ENCODE measurements at regions not wholly inside any gene's neighbourhood (a gene's known extent, or its start where the extent isn't known, plus 50 kb on each side); places are given as distances from the start of the nearest gene placed in this dataset.
"Not testable (repeated sequence)": the region's sequence is repeated elsewhere in the genome, so short reads cannot be mapped to it uniquely, and the experiment has no call there.

- Histone ChIP-seq H3K36me3 (ENCODE audit: control insufficient read depth, insufficient read depth, low read length) (no peaks in the 10 kb centered on the region), H3K4me1 (ENCODE audit: control insufficient read depth, insufficient read depth, low read length) (no peaks in the 10 kb centered on the region), H3K4me3 (ENCODE audit: low read depth, low read length) (no peak overlapping the region), H3K27ac (ENCODE audit: low read depth, low read length) (no peak overlapping the region), H3K9me3 (ENCODE audit: control insufficient read depth, insufficient read depth, low read depth, low read length) (no peaks in the 10 kb centered on the region), H3K27me3 (ENCODE audit: control insufficient read depth, insufficient read depth, low read length) (no peaks in the 10 kb centered on the region), H3K9ac (ENCODE audit: low read length) (no peak overlapping the region)
Measured at GRCh38 chr6:51099201-51099600, 280.5 kb downstream of the TFAP2B start.

GRCh38 chr6:51105357-51105756, 286.7 kb downstream of the TFAP2B start:
- no peak overlapping the region for H3K9ac ChIP-seq (ENCODE audit: low read length)
- H3K9me3 ChIP-seq (ENCODE audit: control insufficient read depth, insufficient read depth, low read depth, low read length): no peaks in the 10 kb centered on the region
- no peak overlapping the region for H3K4me3 ChIP-seq (ENCODE audit: low read depth, low read length)
- H3K36me3 ChIP-seq (ENCODE audit: control insufficient read depth, insufficient read depth, low read length): no peaks in the 10 kb centered on the region
- H3K27ac ChIP-seq (ENCODE audit: low read depth, low read length): no peak overlapping the region
- H3K27me3 ChIP-seq (ENCODE audit: control insufficient read depth, insufficient read depth, low read length): no peaks in the 10 kb centered on the region
- H3K4me1 ChIP-seq (ENCODE audit: control insufficient read depth, insufficient read depth, low read length): no peaks in the 10 kb centered on the region

- no peaks in the 10 kb centered on the region for H3K27me3 ChIP-seq (ENCODE audit: control insufficient read depth, insufficient read depth, low read length)
- H3K27ac ChIP-seq (ENCODE audit: low read depth, low read length): no peak overlapping the region
- no peaks in the 10 kb centered on the region for H3K36me3 ChIP-seq (ENCODE audit: control insufficient read depth, insufficient read depth, low read length)
- no peaks in the 10 kb centered on the region for H3K9me3 ChIP-seq (ENCODE audit: control insufficient read depth, insufficient read depth, low read depth, low read length)
- no peak overlapping the region for H3K9ac ChIP-seq (ENCODE audit: low read length)
- no peak overlapping the region for H3K4me3 ChIP-seq (ENCODE audit: low read depth, low read length)
- no peaks in the 10 kb centered on the region for H3K4me1 ChIP-seq (ENCODE audit: control insufficient read depth, insufficient read depth, low read length)
Measured at GRCh38 chr6:51107769-51108203, 289.1 kb downstream of the TFAP2B start.

GRCh38 chr6:51108563-51109234, 290.0 kb downstream of the TFAP2B start:
- H3K9ac ChIP-seq (ENCODE audit: low read length): no peak overlapping the region
- no peaks in the 10 kb centered on the region for H3K27me3 ChIP-seq (ENCODE audit: control insufficient read depth, insufficient read depth, low read length)
- H3K4me3 ChIP-seq (ENCODE audit: low read depth, low read length): no peak overlapping the region
- H3K9me3 ChIP-seq (ENCODE audit: control insufficient read depth, insufficient read depth, low read depth, low read length): no peaks in the 10 kb centered on the region
- H3K36me3 ChIP-seq (ENCODE audit: control insufficient read depth, insufficient read depth, low read length): no peaks in the 10 kb centered on the region
- no peak overlapping the region for H3K27ac ChIP-seq (ENCODE audit: low read depth, low read length)
- no peaks in the 10 kb centered on the region for H3K4me1 ChIP-seq (ENCODE audit: control insufficient read depth, insufficient read depth, low read length)

DNA sequence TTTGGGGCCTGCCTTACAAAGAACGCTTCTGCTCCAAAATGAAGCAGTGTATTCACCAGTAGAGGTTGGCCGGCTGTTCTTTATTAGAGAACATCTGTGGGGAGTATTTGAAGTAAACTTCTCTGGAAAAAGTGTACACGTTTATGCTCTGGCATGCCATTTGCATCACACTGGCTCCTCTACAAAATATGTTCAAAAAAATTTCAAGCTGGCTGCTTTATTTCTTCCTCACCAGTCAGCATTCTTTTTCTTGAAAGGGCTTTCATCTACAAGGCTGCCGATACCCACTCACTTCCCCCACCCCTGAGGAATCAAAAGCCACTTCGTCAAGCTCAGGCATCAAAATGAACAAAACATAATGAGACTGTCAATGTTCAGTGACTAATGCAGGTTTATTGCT, 294.1 kb downstream of the TFAP2B start:
- H3K4me3 ChIP-seq (ENCODE audit: low read depth, low read length): no peak overlapping the region
- no peaks in the 10 kb centered on the region for H3K9me3 ChIP-seq (ENCODE audit: control insufficient read depth, insufficient read depth, low read depth, low read length)
- H3K27ac ChIP-seq (ENCODE audit: low read depth, low read length): no peak overlapping the region
- no peaks in the 10 kb centered on the region for H3K36me3 ChIP-seq (ENCODE audit: control insufficient read depth, insufficient read depth, low read length)
- no peaks in the 10 kb centered on the region; the same call in 1 of the 2 replicates for H3K4me1 ChIP-seq (ENCODE audit: control insufficient read depth, insufficient read depth, low read length)
- H3K27me3 ChIP-seq (ENCODE audit: control insufficient read depth, insufficient read depth, low read length): no peaks in the 10 kb centered on the region
- no peak overlapping the region for H3K9ac ChIP-seq (ENCODE audit: low read length)

GRCh38 chr6:51116723-51117122, 298.1 kb downstream of the TFAP2B start:
- H3K4me1 ChIP-seq (ENCODE audit: control insufficient read depth, insufficient read depth, low read length): no peaks in the 10 kb centered on the region; the same call in 1 of the 2 replicates
- peaks cover 4% of the 10 kb centered on the region for H3K9me3 ChIP-seq (ENCODE audit: control insufficient read depth, insufficient read depth, low read depth, low read length)
- H3K27ac ChIP-seq (ENCODE audit: low read depth, low read length): no peak overlapping the region
- no peak overlapping the region for H3K4me3 ChIP-seq (ENCODE audit: low read depth, low read length)
- H3K36me3 ChIP-seq (ENCODE audit: control insufficient read depth, insufficient read depth, low read length): no peaks in the 10 kb centered on the region
- H3K9ac ChIP-seq (ENCODE audit: low read length): no peak overlapping the region
- no peaks in the 10 kb centered on the region for H3K27me3 ChIP-seq (ENCODE audit: control insufficient read depth, insufficient read depth, low read length)

- Histone ChIP-seq H3K9ac (ENCODE audit: low read length) (no peak overlapping the region), H3K4me3 (ENCODE audit: low read depth, low read length) (no peak overlapping the region), H3K9me3 (ENCODE audit: control insufficient read depth, insufficient read depth, low read depth, low read length) (peaks cover 4% of the 10 kb centered on the region), H3K36me3 (ENCODE audit: control insufficient read depth, insufficient read depth, low read length) (no peaks in the 10 kb centered on the region), H3K27me3 (ENCODE audit: control insufficient read depth, insufficient read depth, low read length) (no peaks in the 10 kb centered on the region), H3K27ac (ENCODE audit: low read depth, low read length) (no peak overlapping the region), H3K4me1 (ENCODE audit: control insufficient read depth, insufficient read depth, low read length) (no peaks in the 10 kb centered on the region; the same call in 1 of the 2 replicates)
Measured at GRCh38 chr6:51118792-51119191, 300.1 kb downstream of the TFAP2B start.

GRCh38 chr6:51120016-51120415, 301.3 kb downstream of the TFAP2B start:
- no peaks in the 10 kb centered on the region for H3K27me3 ChIP-seq (ENCODE audit: control insufficient read depth, insufficient read depth, low read length)
- no peak overlapping the region for H3K27ac ChIP-seq (ENCODE audit: low read depth, low read length)
- H3K4me1 ChIP-seq (ENCODE audit: control insufficient read depth, insufficient read depth, low read length): no peaks in the 10 kb centered on the region; the same call in 1 of the 2 replicates
- peaks cover 4% of the 10 kb centered on the region for H3K9me3 ChIP-seq (ENCODE audit: control insufficient read depth, insufficient read depth, low read depth, low read length)
- no peak overlapping the region for H3K4me3 ChIP-seq (ENCODE audit: low read depth, low read length)
- no peaks in the 10 kb centered on the region for H3K36me3 ChIP-seq (ENCODE audit: control insufficient read depth, insufficient read depth, low read length)
- H3K9ac ChIP-seq (ENCODE audit: low read length): no peak overlapping the region

- not testable (repeated sequence) for H3K36me3 ChIP-seq (ENCODE audit: control insufficient read depth, insufficient read depth, low read length); H3K4me3 ChIP-seq (ENCODE audit: low read depth, low read length); H3K9ac ChIP-seq (ENCODE audit: low read length); H3K27ac ChIP-seq (ENCODE audit: low read depth, low read length); H3K9me3 ChIP-seq (ENCODE audit: control insufficient read depth, insufficient read depth, low read depth, low read length); H3K4me1 ChIP-seq (ENCODE audit: control insufficient read depth, insufficient read depth, low read length); H3K27me3 ChIP-seq (ENCODE audit: control insufficient read depth, insufficient read depth, low read length)
Measured at GRCh38 chr6:51121380-51121976, 302.8 kb downstream of the TFAP2B start.

DNA sequence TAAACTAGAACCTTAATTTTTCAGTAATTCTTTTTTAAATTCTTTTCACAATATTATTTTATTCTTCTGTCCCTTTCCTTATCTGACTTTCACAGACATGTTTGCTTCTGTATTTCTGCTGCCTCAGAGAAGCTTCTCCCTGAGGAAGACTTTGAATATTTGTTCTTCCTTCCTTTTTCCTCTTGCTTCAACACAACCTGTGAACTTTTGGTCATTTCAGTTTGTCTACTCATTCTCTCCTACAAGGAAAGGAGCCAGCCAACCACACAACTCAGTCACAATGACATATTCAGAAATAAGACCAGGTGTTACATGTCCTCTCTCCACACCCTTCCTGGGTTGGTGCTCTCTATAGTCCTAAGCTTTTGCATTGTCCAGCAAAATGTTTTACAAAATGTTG, 310.4 kb downstream of the TFAP2B start:
- Histone ChIP-seq H3K9me3 (ENCODE audit: control insufficient read depth, insufficient read depth, low read depth, low read length) (no peaks in the 10 kb centered on the region), H3K27ac (ENCODE audit: low read depth, low read length) (no peak overlapping the region), H3K36me3 (ENCODE audit: control insufficient read depth, insufficient read depth, low read length) (no peaks in the 10 kb centered on the region), H3K9ac (ENCODE audit: low read length) (no peak overlapping the region), H3K27me3 (ENCODE audit: control insufficient read depth, insufficient read depth, low read length) (no peaks in the 10 kb centered on the region), H3K4me1 (ENCODE audit: control insufficient read depth, insufficient read depth, low read length) (no peaks in the 10 kb centered on the region), H3K4me3 (ENCODE audit: low read depth, low read length) (no peak overlapping the region)

DNA sequence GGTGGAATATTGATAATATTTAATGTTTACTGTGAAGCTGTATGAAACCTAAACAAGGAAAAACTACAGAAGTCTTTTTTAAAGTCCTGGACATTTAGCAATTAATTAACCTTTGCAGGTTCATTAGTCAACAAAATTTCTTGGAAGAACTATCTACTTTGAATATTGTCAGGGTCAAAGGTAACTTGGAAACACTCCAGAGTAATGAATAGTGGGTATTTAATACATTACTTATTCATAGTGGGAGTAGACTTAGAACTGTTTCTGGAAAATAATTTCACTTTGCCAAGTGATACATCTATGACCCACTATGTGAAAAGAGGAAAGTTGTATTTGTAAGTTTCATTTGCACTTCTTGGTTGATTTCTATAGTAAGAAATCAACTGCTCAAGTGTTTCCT, 319.1 kb downstream of the TFAP2B start:
- H3K9me3 ChIP-seq (ENCODE audit: control insufficient read depth, insufficient read depth, low read depth, low read length): peaks cover 6% of the 10 kb centered on the region; the same call in 1 of the 2 replicates
- no peak overlapping the region for H3K4me3 ChIP-seq (ENCODE audit: low read depth, low read length)
- H3K27me3 ChIP-seq (ENCODE audit: control insufficient read depth, insufficient read depth, low read length): no peaks in the 10 kb centered on the region
- no peak overlapping the region for H3K9ac ChIP-seq (ENCODE audit: low read length)
- no peak overlapping the region for H3K27ac ChIP-seq (ENCODE audit: low read depth, low read length)
- H3K36me3 ChIP-seq (ENCODE audit: control insufficient read depth, insufficient read depth, low read length): no peaks in the 10 kb centered on the region
- H3K4me1 ChIP-seq (ENCODE audit: control insufficient read depth, insufficient read depth, low read length): no peaks in the 10 kb centered on the region
